GM18873 (cell line): ENCODE measurements at regions not wholly inside any gene's neighbourhood (a gene's known extent, or its start where the extent isn't known, plus 50 kb on each side); places are given as distances from the start of the nearest gene placed in this dataset.

Experiments
- ATAC-seq: cut with Tn5 transposase; IDR thresholded peaks from one replicate; pipeline ENCODE4 v1.9.1; 2021; ENCODE audit warnings: mild to moderate bottlenecking, moderate library complexity, moderate number of reproducible peaks; ENCODE audit not compliant: unreplicated experiment, low FRiP score

DNA sequence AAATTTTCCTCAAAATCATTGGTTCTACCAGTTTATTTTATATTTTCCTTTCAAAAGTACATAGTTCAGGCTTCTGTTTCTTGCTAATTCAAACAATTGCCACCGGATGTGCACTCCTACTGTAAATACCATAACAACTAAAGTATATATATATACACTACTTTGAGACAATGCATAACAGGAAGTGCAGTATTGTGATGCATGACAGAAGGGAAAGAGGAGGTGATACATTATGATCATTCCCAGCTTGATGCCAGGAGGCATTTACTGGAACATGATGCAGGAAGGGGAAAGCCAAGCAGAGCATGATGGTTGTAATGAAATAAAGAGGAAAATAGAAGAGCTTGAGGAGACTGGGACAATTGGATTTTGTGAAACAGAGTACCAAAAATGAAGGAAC is 215.2 kb upstream of the NT5C1B start:
- ATAC-seq, result no peak

DNA sequence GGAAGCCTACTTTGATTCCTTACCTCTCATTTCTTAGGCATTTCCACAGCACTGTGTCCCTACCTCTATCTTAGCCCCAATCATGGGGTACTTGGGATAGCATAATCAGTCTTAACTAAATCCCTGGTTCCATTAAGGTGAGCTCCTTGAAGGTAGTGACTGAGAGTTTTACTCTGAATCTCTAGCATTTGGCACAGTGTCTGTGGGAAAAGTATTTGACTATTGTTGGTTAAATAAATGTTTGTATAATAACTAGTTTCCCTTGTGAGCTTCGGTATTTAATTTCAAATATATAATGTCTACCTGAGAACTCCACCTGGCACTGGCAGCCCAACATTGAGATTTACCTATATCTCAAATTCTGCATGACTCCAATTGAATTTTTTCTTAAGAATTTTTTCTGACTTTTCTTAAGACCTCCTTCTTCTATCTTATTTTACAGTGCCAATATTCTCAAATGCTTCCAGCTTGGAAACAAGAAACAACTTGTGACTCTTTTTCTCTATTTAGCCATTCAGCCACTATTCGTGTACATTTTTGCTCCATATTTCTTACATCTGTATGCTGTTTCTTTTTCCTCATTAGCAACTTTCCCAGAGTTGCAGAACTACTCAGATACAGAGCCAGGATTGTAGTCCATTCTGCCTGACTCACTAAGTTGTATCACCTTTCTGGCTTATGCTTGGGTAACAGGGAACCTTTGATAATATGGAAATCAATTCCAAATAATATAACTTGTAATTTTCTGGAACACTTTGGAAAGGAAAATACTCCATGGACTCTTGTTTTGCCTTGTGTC is 214.0 kb upstream of the NT5C1B start:
- no peak for ATAC-seq

DNA sequence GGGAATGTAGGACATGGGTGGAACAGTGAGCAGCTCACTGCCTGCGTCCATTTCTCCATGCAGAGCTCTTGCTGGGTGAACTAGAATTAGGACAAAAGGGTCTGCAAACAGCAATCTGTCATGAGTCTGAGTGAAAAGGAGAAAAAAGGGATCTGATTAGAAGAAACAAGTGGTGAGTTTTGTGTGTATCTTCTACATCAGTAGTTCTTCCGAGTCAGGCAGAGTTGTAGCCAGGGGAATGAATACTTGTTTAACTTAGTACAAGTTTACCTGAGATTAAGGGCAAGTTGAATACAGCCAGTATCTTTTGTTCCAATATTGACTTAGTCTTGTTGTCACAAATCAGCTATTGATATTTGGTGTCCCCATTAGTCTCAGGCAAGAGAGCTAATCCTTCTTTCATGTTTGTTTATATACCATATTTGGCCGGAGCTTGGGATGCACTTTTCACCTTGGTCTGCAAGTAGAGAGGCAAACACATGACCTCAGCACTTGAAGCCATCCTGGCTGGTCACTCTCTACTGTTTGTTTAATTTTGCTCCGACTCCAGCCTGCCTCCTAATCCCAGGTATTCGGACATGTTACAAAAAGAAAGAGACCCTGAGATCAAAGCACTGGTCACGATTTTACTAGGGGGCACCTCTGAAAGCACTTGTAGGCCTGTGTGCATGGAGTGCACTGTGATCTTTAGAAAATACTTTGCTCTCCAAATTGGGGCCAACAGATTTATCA is 211.0 kb upstream of the NT5C1B start:
- no peak for ATAC-seq

DNA sequence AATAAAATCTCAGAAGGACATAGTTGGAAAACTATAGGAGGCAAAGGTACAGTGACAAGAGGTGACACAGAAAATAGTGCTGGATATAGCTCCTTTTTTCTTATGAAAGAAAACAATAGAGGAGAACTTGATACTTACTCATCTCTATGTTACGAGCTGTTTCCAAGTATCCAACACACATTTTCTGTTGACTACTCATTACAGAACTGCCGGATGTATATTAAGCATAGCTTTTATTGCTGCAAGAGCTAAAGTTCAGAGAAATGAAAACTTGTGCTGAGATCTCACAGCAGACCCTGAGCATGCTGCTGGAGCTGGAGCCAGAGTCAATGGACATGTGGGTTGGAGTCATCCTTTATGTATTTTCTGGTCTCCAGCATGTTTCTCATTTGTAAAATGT is 210.0 kb upstream of the NT5C1B start:
- ATAC-seq, result no peak

DNA sequence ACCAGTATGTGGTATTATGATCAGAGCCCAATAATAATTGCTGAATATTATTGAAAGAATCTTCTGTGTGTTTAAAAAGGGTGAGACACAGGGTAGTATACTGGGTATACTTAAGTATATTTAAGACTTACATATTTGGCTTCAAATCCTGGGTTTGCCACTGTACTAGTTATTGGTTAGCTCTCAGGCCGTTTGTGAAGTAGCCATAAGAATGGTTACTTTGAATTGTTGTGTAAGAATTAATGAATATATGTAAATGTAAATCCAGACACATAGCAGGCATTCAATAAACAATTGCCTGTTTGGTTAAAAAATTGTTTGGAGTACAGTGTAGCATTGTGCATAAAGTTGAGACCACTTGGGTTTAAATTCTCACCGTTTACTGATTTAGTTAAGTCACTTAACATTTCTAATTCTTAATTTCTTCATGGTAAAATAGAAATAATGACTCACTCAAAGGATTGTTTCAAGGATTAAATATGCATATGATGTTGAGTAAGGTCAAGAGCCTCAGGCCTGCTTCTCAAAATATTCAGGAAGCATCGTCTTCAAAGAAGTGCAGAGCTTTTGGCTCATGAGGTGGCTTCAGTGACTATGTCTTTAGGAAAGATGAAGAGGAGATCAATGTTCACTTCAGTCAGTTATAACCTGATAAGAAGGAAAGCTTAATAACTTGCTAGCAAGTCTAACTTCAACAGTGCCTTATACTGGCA is 207.9 kb upstream of the NT5C1B start:
- no peak for ATAC-seq

DNA sequence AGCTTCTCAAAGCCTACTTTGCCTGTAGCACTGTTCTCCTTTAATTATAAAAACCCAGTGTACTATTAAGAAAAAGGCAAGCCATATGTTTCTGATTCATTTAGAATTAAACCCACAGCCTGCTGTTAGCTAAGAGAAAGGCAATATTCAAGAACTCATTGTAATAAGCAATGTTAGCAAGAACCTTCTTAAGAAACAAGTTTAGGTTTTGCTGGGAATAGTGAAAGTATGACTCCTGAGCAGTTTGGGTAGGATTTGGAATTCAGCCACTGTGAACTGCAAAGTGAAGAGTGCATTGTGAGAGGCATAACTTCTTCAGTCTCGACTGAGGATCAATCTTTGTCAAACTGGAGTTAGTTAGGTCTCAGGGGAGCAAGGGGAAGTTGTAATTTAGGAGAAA is 206.5 kb upstream of the NT5C1B start:
- no peak for ATAC-seq

DNA sequence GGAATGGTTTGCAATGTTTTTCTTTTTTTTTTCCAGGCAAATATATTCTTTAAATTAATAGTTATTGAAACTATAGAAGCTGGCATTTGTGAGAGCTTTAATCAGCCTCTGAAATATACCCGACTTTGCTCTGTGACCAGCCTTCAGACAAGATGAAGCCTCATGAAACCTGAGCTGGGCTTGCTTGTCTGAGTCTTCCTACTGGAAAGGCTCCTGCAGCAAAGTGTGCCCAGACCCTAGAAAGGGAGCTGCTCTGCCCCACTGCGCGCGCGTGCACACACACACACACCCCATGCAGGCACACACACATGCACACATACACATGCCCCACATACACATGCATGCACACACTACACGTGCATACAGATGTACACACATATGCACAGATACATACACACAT is 203.3 kb upstream of the NT5C1B start:
- ATAC-seq, result no peak

DNA sequence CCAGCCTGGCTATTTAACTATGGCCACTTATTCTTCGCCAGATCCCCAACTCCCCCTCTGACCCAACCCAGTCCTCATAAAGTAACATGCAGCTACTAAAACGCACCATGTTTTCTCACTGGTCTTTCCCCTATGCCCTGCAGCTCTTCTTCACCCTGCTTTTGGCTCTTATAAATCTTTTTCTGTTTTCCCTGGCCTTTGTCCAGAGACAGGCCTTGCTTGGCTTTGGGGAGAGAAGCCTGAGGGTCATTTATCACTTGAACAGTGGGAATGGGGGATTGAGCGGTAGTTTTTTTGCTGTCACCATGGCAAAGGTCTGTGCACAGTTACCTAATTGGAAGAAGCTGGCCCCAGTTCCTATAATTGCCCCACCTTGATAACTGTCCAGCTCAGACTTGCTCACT is 202.9 kb upstream of the NT5C1B start:
- ATAC-seq, result no peak

DNA sequence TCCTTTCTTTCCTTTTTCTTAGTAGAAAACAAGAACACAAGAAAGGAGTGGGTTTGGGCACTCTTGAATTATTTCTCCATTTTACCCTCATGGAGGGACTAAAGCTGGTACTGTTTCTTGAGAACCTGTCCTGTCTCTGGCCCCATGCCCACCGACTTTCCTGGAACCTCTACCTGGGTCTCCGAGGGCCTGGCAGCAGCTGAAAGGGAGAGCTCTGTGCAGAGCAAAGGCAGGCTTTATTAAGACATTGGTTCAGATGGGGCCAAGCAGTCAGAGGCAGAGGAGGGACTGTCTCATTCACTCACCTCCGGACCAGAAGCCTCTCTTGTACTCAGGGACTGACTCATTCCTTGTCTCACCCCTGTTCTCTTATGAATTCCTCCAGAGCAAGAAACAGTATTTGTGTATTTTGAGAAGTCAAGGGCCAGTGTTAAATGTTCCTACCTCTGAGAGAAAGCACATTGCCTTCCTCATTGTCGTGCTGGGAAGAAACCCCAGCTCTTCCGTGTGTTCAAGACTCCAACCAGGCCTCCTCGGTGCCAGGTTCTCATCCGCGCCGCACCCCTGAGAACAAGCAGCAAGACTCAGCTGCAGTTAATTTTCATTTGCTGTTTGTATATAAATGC is 201.9 kb upstream of the NT5C1B start:
- ATAC-seq, result no peak

DNA sequence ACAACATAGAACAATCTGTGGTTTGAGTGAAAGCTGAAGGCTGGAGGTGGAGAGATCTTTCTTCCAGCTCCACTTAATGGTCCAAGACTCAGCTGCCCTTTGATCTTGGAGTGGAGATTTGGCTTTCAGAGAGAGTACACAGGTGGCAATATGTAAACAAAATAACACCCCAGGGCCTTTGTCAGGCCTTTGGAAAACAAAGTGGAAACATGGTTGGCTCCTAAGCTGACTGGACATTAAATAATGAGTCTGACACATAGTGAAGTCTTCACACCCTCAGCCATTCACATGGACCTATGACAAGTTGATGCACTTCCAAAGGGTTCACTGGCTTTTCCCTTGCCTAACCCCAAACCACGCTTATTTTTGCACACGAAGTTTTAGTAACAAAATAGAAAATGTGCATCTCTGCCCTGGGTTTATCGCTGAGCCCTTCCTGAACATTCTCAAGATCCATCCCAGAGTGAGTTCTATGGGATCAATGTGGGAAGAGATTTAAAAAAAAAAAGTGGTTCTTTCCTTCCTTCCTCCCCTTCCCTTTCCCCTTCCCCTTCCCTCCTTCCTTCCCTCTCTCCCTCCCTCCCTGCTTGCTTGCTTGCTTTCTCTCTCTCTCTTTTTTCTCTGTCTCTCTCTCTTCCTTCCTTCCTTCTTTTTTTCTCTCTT is 201.3 kb upstream of the NT5C1B start:
- no peak for ATAC-seq

DNA sequence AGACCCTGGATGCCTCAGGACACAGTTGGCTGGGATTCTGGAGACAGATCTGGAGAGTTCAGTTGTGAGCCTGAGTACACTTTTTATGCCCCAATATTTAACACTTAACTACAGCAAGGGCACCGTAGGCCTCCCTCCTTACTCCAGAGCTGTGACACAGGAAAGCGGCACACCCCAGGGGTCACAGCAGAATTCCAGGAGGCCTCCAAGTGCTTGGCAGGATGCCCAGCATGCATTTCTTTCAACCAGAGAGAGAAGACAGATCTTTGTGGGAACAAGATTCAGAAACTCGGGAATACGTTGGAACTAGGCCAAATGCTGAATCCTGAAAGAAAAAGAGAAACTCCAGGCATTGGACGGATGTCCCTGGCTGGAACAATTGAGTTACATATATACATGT is 199.2 kb upstream of the NT5C1B start:
- no peak for ATAC-seq

DNA sequence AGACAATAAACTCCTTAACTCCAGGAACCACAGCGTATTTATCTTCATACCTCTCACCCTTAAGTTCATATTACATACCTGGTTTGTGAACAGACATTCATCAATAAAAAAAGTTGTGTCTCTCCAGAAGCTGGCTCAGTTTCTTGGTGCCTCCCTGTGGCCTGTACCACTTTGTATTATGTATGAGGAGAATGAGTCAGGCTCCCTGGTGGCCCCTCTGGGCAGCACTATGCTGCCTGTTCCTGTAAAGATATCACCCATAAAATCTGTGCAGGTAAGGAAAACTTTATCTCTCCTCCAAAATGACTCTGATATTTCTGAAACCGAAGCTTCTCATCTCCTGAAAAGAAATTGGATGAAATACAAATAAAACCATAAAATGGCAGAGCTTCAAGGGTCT is 198.4 kb upstream of the NT5C1B start:
- no peak for ATAC-seq

DNA sequence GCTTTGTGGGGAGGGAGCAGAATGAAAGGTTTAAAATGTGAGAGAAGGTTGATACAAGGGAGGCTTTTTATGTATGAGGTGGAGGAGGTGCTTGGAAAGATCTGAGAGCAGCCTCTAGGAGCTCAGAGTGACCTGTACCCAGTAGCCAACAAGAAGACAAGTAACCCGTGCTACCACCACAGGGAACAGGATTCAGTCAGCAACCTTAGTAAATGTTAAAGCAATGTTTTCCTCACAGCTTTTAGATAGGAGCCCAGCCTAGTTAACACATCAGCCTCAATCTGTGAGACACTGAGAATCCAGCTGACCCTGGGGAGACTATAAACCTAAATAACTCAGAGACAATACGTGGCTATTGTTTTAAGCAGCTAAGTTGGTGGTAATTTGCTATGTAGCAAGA is 194.9 kb upstream of the NT5C1B start:
- ATAC-seq, result no peak

DNA sequence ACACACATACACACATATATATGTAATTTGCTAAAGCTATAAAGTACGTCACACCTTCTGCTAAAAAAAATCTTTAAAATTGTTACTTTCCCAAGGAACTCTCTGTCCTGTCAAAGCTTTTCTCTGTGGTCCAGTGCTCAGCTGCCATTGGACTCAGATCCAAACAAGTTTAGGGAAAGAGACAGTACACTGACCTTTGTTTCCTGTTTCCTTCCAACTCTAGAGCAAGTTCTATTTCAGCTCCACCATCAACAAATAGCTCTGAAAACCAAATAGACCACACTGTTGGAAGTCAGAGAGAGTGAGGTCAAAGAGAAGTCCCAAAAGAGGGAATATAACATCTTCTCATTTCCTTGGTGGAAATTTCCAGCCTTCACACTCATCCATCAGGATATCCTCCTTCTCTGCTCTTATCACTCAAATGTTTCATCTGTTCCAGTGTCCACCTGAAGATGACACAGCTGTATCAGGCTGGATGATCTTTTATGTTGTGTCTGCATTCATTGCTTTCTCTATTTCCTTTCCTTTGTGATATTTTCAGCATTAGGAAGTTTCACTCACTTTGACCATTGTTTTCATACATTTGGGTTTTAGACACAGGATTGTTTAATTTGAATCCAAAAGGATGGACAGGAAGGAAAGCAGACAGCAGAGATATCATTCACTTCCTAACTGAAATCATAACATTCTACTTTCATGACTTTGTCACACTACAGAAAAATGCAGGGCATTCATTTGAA is 192.3 kb upstream of the NT5C1B start:
- ATAC-seq, result no peak

DNA sequence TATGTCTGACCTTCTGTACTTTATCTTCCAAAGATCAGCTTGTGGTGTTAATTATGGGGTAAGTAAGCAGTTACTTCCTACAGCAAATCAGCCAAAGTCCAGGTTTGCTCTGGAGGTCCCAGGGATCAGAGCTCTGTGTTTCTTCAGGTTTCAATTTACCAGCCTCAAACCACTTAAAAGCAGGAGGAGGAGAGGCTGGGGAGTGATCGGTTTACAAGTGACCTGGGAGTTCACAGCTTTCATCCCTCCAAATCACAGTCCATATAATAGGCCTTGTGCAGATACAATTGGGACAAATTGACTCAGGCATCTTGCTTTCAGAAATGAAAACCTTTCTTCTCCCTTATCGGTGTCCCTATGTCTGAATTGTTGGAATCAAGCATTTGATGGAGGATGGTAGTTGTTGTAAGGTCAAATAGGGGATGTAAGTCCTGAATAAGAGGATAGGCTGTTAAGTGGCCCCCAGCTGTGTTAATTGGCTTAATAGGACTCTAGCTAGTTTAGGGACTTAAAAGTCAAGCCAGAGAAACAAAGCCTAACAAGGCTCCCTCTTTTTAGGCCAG is 188.0 kb upstream of the NT5C1B start:
- ATAC-seq, result no peak

DNA sequence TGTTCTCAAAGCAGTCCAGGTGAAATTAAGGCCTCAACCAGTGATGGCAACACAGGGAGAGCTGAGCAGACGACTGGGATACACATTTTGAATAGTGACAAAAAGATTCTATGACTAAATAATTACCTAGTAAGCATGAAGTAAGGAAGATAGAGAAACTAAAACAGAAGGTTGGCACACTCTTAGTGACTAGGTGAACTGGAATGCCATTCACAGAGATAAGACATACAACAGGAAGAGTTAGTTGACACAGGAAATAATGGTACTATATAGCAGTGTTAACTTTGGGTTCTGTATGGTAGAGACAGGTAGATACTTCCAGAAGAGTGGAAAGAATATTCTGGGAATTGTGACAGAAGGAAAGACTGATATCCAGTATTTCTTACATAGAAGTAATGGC is 181.8 kb upstream of the NT5C1B start:
- no peak for ATAC-seq

DNA sequence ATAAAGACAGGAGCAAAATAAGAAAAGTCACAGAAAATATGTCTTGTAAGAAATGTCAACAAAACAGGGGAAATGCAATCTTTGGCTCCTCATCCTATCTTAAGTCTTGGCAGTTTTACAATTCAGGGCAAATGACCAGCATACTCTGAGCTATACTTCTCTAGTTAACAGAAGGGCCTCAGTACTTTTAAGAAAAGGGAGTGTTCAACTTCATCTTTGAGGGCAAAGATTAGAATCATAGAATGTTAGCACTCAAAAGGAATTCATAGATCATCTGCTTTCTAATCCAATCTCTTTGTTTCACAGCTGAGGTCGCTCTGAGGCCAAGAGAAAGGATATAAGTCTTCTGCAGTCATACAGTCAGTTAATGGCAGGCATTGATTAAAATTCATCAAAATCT is 174.0 kb upstream of the NT5C1B start:
- ATAC-seq, result no peak

DNA sequence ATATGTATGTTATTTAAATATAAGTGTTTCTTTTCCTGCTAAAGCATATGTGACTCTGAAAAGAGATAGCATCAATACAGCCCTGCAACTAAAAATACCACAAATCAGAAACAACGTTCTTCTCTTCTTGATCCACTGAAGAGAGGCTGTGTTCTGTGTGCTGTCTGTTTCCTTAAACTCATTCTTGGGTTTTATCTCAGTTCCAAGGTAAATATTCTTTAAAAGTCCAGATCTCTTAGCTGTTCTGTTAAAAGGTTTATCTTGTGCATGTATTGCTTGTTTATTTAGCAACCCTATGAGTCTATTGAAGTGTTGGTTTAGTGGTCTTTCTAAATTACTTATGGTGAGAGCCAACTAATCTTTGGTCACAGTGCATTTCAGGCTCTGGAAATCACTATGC is 173.3 kb upstream of the NT5C1B start:
- no peak for ATAC-seq

DNA sequence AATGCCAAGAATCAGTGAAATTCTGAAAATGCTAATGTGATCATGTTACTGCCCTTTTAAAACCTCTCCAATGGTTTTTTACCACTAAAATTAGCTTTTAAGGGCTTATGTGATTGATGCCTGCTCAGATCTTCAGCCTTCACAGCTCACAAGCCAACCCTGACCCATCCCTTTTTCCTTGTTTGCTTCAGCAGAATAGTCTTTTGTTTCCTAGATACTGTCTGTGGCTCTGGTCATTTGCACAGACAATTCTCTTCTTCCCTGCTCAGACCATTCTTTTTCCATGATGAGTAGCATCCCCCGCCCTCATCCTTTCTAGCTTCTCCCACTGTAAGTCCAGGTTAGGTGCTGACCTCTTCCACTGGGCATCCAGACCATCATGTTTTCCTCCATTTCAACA is 164.9 kb upstream of the NT5C1B start:
- no peak for ATAC-seq

DNA sequence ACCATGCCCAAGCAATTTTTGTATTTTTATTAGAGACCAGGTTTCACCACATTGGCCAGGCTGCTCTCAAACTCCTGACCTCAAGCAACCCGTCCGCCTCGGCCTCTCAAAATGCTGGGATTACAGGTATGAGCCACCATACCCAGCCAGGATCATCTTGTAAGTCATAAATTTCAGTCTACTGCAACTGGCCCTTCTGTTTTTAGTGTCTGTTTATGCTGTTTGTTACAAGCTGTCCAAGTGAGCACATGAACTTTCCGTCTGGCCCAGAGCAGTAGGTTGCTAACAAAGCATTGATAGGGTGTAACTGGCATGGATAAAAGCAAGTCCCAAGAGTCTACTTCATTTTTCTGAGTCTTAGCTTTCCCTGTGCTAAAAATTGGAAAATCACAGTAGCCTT is 164.4 kb upstream of the NT5C1B start:
- no peak for ATAC-seq
